CD4-positive, alpha-beta T cell (primary cell): ENCODE measurements at regions not wholly inside any gene's neighbourhood (a gene's known extent, or its start where the extent isn't known, plus 50 kb on each side); places are given as distances from the start of the nearest gene placed in this dataset.

Experiments
- ATAC-seq: fragments of 200-7000 bp; cut with Tn5 transposase; one replicate; pipeline ENCODE4 v1.10.0; 2022; ENCODE audit warnings: mild to moderate bottlenecking; ENCODE audit not compliant: poor library complexity
- CTCF ChIA-PET: fragments of 350-600 bp; sonication (Branson Sonifier 250); formaldehyde crosslinking; loops from one replicate; lab custom pipeline; 2021; ENCODE audit warnings: antibody characterized with exemption, inconsistent platforms; lab: Charles Lee
- POLR2A ChIA-PET: fragments of 350-600 bp; sonication (Branson Sonifier 250); formaldehyde crosslinking; loops from one replicate; lab custom pipeline; 2021; ENCODE audit warnings: antibody characterized with exemption, inconsistent platforms; lab: Charles Lee
- DNase-seq, 14 experiments: peaks; one replicate each; pipeline ENCODE4 v3.0.0-alpha.2; 2013 to 2020; ENCODE audit warnings: mixed read lengths in 2 of 14
- H3K27ac ChIP-seq, 2 donors: one replicate each; pipeline versions ENCODE4 v1.5.1 to v1.7.0; 2013; ENCODE audit warnings: low read length in 2 of 2, low read depth in 1 of 2, mild to moderate bottlenecking in 1 of 2
- H3K27me3 ChIP-seq, 2 experiments: 1 replicate in 1 of 2; 2 replicates in 1 of 2; pipeline versions ENCODE4 v1.6.1 to v1.7.0; 2013; ENCODE audit warnings: low read length in 2 of 2, control low read depth in 1 of 2, mild to moderate bottlenecking in 1 of 2, moderate library complexity in 1 of 2; ENCODE audit not compliant: insufficient read depth in 2 of 2, control insufficient read depth in 1 of 2
- H3K36me3 ChIP-seq: one replicate; pipeline ENCODE4 v1.6.1; 2013; ENCODE audit warnings: low read length, control low read depth; ENCODE audit not compliant: insufficient read depth
- H3K4me1 ChIP-seq: one replicate; pipeline ENCODE4 v1.6.1; 2013; ENCODE audit warnings: low read length, control low read depth; ENCODE audit not compliant: insufficient read depth
- H3K4me3 ChIP-seq: one replicate; pipeline ENCODE4 v1.5.1; 2013; ENCODE audit warnings: mild to moderate bottlenecking, low read length, moderate library complexity
- H3K9me3 ChIP-seq, 2 experiments: 1 replicate in 1 of 2; 2 replicates in 1 of 2; pipeline versions ENCODE4 v1.6.1 to v1.7.0; 2013; ENCODE audit warnings: low read length in 2 of 2, mild to moderate bottlenecking in 2 of 2, control low read depth in 1 of 2, moderate library complexity in 1 of 2; ENCODE audit not compliant: control insufficient read depth in 1 of 2, insufficient read depth in 1 of 2
- H3K27ac Mint-ChIP-seq: one replicate; pipeline ENCODE4 v1.8.0; 2020; ENCODE audit warnings: mixed read lengths
- H3K27me3 Mint-ChIP-seq: one replicate; pipeline ENCODE4 v1.8.0; 2021; ENCODE audit warnings: mixed read lengths
- H3K36me3 Mint-ChIP-seq: one replicate; pipeline ENCODE4 v1.8.0; 2021; ENCODE audit warnings: low read depth, mixed read lengths
- H3K4me1 Mint-ChIP-seq: one replicate; pipeline ENCODE4 v1.8.0; 2021; ENCODE audit warnings: low read depth, mixed read lengths
- H3K4me3 Mint-ChIP-seq: one replicate; pipeline ENCODE4 v1.8.0; 2020; ENCODE audit warnings: mild to moderate bottlenecking, mixed read lengths
- H3K9me3 Mint-ChIP-seq: one replicate; pipeline ENCODE4 v1.8.0; 2020; ENCODE audit warnings: mixed read lengths
- CTCF ChIP-seq: fragments of 200-600 bp; IDR thresholded peaks from one replicate; pipeline ENCODE4 v1.8.0; 2022; ENCODE audit warnings: antibody characterized with exemption, mild to moderate bottlenecking
- intact Hi-C, 2 experiments: fragments of 100-400 bp; cut with DNase I in 1 of 2; cut with micrococcal nuclease in 1 of 2; formaldehyde crosslinking; loops; one replicate each; pipeline versions ENCODE4 v1.15.1 to v1.9.0; 2023 to 2025; cut with DNase I, micrococcal nuclease

- no peaks in the 10 kb centered on the region for H3K4me1 Mint-ChIP-seq
- no peak overlapping the region for H3K4me3 ChIP-seq
- H3K27ac ChIP-seq = no peak overlapping the region
- no peaks in the 10 kb centered on the region for H3K36me3 Mint-ChIP-seq
- DNase-seq (no peak), ATAC-seq (no peak)
- CTCF ChIA-PET = no interaction called here
- no peak overlapping the region for H3K4me3 Mint-ChIP-seq
- intact Hi-C loops = no loop called here
- POLR2A ChIA-PET = no interaction called here
- no peaks in the 10 kb centered on the region for H3K36me3 ChIP-seq
- no peak for TF ChIP-seq CTCF
- no peak overlapping the region for H3K27ac Mint-ChIP-seq
- no peaks in the 10 kb centered on the region for H3K9me3 Mint-ChIP-seq
- H3K4me1 ChIP-seq = no peaks in the 10 kb centered on the region
- H3K9me3 ChIP-seq = peaks cover 0 to 6% of the 10 kb centered on the region in 2 experiments
- H3K27me3 ChIP-seq = no peaks in the 10 kb centered on the region
- H3K27me3 Mint-ChIP-seq = peaks cover 4% of the 10 kb centered on the region
These were observed 52.5 kb upstream of the CTSO start for GRCh38 chr4:156006192-156006591.
